ENCODE measurements at regions not wholly inside any gene's neighbourhood (a gene's known extent, or its start where the extent isn't known, plus 50 kb on each side); places are given as distances from the start of the nearest gene placed in this dataset.
"Not testable (repeated sequence)": the region's sequence is repeated elsewhere in the genome, so short reads cannot be mapped to it uniquely, and the experiment has no call there.

DNA sequence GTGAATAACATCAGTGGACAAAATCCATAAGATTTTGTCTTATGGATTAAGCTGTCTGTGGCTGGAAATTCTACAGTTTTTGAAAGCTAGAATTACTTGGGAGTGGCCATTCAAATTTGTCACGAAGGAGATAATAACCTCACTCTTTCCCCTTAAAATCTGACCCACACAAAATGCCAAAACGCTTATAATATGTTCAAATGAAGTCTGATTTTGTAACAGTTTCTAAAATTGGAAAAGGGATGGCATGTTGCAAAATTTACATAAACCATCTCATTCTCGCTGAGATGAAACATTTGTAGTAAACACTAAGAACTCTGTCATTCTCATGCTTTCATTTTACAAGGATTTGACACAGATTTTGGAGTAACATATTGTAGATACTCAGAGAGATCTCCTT, 112.7 kb downstream of the GJA1 start:
- DNase-seq (ENCODE audit: low spot score) = no peak

DNA sequence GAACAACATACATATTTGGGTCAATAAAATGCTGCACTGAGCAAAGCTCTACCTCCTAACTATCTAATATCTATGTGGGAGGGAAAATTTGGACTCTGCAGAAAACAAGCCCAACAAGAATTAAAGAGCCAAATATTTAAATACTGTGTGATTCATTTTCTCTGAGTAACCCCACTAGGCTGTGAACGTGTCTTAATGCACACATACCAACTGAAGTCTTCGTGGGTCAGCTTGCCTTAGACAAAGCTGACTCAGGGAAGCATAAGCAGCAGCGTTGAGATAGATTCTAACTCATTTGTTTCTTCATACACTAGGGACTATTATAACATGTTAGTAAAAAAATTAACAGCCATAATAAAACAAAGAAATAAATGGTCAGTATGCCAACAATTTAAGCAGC, 114.3 kb downstream of the GJA1 start:
- DNase-seq (ENCODE audit: low spot score) = no peak

DNA sequence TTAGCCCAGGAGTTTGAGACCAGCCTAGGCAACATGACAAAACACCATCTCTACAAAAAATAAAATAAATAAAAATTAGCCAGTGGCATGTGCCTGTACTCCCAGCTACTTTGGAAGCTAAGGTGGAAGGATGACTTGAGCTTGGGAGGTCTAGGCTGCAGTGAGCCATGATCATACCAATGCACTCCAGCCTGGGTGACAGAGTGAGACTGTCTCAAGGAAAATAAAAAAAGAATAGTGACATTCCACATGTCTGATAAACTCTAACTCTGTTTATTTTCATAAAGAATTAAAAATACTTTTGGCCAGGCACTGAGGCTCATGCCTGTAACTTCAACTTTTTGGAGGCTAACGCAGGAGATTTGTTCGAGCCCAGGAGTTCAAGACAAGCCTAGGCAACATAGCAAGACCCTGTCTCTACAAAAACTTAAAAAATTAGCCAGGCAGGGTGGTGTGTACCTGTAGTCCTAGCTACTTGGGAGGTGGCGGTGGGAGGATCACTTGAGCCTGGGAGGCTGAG, 115.1 kb downstream of the GJA1 start:
- DNase-seq (ENCODE audit: low spot score) = no peak

DNA sequence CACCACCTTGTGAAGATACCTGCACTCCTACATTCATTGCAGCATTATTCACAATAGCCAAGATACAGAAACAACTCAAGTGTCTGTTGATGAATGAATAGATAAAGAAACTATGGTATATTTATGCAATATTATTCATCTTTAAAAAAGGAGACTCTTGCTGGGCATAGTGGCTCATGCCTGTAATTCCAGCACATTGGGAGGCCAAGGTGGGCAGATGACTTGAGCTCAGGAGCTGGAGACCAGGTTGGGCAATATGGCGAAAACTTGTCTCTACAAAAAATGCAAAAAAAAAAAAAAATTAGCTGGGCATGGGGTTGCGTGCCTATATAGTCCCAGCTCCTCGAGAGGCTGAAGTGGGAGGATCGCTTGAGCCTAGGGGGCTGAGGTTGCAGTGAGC, 119.8 kb downstream of the GJA1 start:
- no peak for DNase-seq (ENCODE audit: low spot score)

DNA sequence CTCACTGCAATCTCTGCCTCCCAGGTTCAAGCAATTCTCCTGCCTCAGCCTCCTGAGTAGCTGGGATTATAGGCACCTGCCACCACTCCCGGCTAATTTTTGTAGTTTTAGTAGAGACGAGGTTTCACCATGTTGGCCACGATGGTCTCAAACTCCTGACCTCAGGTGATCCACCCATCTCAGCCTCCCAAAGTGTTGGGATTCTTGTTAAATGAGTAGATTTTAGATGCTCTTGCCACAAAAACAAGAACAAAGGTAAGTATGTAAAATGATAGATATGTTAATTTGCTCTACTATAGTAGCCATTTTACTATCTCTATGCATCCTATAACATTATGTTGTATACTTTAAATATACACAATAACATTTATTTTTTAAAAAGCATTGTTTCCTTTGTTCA, 120.7 kb downstream of the GJA1 start:
- not testable (repeated sequence) for DNase-seq (ENCODE audit: low spot score)

DNA sequence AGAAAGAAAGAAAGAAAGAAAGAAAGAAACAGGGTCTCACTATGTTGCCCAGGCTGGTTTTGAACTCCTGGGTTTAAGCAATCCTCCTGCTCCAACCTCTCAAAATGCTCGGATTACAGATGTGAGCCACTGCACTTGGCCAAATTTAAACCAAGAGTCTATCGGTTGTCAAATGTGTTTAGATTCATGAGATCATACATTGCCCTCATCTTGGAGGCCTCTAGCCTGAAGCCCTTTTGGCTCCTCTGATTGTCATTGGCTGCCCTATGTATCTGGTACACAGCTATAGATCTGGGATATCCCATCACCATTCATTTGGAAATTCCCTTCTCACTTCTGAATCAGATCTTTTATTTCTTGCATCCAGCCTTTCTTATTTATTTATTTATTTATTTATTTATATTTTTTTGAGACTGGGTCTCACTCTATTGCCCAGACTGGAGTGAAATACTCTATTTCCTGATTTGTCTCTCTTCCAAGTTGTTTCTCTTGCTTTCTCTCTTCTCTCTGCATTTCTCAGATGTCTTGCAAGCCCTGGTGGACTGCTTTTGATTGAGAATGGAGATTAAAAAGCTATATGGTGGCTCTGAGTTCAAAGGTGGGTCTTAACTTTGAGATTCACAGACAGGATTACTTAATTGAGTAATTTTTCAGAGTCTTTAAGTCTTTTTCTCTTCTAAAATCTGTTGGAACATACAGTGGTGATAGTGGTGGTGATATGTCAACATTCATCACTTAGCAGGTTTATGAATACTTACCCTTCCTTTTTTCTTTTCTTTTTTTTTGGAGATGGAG, 121.9 kb downstream of the GJA1 start:
- no peak for DNase-seq (ENCODE audit: low spot score)

DNA sequence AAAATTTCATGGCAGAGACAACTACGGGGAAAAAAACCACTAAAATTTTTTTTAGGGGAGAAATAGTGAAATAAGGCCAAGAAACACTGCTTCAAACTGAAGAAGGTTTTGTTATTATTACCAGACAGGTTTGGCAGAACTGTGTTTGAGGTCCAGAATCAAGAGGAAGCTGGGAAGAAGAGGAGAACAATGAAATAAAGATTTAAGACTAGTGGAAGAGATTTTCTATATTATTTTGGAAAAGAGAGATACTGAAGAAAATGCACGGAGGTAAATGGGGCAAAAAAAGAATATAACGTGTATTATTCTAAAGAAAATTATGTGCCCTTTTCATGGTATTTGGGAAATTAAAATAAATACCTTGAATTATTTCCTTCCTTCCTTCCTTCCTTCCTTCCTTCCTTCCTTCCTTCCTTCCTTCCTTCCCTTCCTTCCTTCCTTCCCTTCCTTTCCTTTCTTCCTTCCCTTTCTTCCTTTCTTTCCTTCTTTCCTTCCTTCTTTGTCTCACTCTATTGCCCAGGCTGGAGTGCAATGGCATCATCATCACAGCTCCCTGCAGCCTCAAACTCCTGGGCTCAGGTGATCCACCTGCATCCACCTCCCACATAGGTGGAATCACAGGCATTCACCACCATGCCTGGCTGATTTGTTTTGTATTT, 124.3 kb downstream of the GJA1 start:
- no peak for DNase-seq (ENCODE audit: low spot score)

DNA sequence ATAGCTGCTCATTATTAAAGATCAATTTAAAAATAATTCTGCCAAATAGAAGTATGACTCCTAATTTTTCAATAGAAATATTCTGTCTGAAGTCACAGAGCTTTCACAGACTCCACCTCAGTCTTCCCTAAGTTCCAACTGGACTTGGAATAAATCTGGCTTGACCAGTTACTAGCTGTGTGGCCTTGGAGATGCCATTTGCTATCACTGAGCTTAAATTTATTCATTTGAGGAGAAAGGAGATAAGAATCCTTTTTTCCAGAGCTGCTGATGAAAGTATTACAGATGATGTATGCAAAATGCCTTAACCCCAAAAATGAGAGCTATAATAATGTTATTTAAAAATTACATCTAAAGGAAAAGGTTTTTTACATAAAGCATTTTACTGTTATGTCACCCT, 125.0 kb downstream of the GJA1 start:
- no peak for DNase-seq (ENCODE audit: low spot score)

DNA sequence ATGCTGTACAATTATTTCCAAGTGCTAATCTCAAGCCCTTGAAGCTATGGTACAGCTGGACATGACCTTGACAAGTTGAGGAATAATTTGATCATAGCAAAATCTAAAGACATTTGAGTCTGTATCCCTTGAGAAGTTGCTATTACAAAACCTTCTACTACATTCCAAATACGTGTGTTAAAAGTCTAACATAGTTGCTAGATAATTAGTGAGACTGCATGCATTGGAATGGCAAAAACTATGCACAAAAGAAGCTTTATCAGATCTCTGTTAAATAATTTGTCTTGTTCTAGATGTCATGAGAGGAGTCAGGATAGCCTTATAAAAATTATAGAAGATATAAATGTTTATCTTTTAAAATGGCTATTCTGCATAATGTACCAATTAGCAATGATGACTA, 127.8 kb downstream of the GJA1 start:
- DNase-seq (ENCODE audit: low spot score) = no peak

DNA sequence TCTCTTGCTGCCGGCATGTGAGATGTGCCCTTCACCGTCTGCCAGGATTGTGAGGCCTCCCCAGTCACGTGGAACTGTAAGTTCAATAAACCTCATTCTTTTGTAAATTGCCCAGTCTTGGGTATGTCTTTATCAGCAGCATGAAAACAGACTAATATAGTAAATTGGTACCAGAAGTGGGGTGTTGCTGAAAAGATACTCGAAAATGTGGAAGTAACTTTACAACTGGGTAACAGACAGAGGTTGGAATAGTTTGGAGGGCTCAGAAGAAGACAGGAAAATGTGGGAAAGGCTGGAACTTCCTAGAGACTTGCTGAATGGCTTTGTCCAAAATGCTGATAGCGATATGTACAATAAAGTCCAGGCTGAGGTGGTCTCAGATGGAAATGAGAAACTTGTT, 129.1 kb downstream of the GJA1 start:
- DNase-seq (ENCODE audit: low spot score) = not testable (repeated sequence)

DNA sequence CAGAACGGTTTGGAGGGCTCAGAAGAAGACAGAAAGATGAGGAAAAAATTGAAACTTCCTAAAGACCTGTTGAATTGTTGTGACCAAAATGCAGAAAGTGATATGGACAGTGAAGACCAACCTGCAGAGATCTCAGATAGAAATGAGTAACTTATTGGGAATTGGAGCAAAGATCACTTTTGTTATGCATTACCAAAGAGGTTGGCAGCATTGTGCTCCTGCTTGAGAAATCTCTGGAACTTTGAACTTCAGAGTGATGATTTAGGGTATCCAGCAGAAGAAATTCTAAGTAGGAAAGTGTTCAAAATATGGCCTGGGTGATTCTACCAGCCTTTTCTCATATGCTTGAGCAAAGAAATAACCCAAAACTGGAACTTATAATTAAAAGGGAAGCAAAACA, 136.0 kb downstream of the GJA1 start:
- DNase-seq (ENCODE audit: low spot score) = no peak

DNA sequence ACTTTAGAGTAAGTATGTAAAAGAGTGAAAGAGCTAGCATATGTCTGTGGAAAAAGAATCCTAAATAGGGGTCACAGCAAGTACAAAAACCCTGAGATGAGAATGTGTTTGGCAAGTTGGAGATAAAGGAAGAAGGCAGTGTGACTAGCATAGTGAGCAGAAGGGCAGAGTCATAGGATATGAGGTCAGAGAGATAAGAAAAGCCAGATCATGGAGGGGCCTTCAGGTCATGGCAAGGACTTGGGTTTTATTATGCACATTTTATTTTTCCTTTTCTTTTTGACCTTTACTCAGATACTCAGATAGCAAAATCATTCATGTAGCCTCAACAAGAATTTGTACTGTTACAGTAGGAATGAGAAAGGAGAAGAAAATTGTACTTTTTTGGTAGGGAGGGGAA, 138.0 kb downstream of the GJA1 start:
- DNase-seq (ENCODE audit: low spot score) = peak; percentile 48

DNA sequence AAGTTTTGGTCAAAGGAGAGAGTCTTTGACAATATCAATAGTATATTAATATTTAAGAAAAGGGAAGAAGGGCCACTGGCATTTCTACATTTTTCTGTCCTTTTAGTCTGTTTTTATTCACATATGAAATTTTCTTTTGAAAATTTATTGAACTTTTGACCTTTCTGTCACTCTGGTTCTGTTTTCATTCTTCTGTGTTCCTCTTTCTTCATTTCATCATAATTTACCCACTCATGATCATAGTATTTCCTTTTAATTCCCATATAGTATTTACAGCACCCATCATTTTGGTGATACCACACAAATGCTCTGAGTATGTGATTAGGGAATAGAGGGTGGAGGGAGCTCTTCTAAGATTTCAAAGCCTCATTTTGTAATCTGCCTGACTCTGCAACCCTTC, 142.8 kb downstream of the GJA1 start:
- no peak for DNase-seq (ENCODE audit: low spot score)

DNA sequence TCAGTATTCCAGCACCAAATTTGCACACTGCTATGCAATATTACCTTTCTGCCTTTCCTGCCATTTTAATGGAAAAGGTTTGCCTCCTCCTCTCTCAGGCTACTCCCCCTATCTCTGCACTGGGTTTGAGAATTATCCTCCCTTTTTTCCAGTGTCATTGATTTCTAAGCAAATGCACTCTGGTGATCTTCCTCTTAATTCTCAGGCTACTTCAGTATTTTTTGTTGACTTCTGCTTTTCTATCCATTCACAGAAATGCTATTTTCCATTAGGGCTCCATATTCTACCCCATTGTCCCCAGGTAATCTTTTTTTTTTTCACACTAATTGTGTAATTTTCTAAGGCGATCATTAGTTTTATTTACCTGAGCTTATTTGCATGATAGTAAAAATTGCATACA, 144.0 kb downstream of the GJA1 start:
- no peak for DNase-seq (ENCODE audit: low spot score)

DNA sequence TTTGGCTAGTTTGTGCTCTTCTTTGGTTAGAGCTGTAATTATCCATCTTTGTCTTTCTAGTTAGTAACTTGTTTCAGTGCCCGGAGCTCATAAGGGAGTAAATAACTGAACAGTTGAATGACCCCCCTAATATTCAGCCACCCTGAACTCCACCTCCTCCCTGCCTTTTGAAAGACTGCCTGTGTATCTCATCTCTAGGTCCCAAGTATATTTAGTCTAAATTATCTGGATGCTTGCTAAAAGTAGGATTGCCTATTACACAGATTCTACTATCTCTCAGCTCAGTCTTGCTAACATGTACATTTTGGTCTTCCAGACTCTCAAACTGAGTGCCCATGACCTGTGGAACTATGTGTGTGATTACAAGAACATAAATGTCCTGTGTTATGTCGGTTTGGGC, 145.9 kb downstream of the GJA1 start:
- no peak for DNase-seq (ENCODE audit: low spot score)

DNA sequence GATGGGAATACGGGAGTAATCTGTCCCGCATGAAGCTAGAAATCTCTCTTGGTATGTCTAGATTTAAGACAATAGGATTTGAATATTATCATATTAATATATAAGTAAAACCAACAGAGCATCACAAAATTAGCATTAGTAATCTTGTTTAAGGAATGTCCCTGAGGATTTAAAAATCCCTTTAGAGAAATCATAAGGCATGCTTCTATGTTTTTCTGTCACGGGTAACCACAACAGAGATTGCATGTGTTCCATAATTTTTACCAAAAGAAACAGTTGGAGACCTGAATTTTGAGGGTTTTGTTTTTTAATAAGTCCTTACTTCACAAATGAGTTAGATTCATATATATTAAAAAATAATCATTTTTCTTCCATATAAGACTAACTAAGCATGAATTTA, 146.8 kb downstream of the GJA1 start:
- no peak for DNase-seq (ENCODE audit: low spot score)

DNA sequence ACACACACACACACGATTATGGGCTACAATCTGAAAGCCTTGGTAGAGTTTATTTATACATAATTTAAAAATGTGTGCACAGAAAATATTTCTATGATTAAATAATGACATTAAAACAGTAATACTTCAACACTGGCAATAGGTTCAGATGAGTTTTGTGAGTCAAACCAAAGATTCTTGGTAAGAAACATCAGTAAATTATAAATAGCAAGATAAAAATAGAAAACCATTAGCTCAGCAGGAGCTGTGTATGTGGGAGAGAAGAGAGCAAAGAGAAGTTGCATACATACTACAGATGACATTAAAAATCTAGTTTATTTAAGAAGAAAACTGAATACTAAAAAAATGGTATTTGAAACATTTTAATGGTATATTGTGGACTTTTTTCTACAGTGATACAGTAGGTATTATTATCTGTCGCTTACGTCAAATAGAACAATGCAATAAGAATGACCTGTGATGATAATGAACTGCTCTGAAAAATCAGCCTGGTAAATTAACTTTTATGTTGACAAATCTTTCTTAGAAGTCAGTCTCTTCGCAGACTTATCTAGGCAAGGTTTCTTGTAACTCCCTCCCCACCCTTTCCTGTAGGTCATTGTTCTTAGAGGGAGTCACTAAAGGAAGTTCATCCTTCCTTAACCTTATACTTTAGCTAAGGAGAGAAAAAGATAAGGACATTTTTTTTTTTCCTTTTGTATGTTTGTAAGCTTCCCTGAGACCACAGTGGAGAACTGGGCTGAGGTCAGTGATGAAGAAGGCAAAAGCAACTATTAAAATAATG, 149.3 kb downstream of the GJA1 start:
- DNase-seq (ENCODE audit: low spot score) = peak; percentile 33

DNA sequence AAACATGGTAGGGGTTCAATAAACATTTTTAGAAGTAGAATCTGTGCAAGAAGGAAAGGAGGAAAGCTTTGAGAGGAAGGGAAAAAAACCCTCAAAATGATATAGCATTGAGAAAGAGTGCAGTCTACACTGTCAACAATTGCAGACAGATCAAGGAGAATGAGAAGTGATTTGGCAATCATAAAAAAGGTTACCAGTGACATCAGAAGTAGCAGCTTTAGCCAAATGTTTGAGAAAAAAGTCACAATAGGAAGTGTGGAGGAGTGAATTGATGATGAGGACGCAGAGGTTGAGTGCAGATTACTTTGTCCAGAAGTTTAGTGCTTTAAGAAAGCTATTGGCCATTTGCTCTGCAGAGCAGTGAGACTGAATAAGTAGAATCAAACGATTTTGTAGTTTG, 155.0 kb downstream of the GJA1 start:
- no peak for DNase-seq (ENCODE audit: low spot score)

DNA sequence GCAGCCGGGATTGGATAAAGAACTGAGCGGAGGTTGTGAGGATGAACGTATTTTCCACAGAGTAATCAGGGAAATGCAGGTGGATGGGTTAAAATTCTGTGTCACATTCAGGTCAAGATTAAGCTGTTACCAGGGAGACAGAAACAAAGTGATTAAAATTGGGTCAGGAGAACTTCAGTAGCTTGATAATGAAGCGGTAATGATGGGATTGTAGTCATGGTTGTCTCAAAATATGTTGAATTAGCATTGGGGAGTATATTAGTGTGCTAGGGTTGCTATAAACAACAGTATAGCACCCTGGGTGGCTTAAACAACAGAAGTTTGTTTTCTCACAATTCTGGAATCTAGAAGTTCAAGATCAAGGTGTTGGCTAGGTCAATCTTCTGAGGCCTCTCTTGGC, 155.5 kb downstream of the GJA1 start:
- no peak for DNase-seq (ENCODE audit: low spot score)

DNA sequence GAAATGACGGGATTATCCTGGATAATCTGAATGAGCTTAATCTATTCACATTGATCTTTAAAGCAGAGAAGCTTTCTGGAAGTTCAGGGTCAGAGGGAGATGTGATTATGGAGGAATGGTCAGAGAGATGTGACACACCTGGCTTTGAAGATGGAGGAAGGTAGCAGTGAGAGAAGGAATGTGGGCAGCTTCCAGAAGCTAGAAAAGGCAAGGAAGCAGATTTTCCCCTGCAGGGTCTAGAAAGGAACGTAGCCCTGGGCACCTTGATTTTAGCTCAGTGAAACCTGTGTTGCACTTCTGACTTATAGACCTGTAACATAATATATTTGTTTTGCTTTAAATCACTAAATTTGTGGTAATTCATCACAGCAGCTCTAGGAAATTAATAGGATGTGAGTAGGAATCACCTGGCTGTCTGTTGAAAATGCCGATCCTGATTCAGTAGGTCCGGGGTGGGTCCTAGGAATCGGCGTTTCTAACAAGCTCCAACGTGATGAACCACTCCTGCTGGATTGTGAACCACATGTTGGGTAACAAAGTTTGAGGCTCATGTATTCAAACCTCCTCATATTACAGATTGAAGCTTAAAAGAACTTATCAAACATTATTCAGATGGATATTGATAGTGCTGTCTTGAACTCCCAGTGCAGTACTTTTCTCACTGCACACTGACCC, 157.0 kb downstream of the GJA1 start:
- no peak for DNase-seq (ENCODE audit: low spot score)

DNA sequence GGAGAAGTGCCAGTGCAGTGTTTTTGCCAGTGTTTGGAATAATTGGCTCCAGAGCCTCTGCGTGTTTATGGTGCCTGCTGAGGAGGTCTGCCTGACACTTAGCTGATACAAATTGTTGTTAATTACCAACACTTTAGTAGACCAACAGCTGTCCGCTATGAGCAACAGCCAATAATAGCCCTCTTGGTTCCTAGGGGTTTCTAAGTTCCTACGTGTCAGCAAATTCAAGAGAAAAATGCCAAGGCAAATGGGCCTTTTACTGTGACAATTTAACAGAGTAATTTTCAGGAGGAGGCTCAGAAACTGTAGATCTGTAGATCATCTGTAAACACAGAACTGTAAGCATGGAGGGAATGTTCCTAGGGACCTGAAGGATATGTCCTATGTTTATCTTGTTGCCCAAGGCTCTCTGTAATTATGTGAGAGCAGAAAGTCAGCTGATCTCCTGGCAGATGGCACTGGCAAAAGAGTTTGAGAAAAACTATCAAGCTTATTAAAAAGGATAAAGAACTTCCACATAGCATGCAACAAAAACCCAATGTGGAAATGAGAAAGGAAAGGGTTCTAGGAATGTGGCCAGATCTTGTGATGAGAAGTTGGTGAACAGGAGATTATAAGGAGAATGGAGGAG, 157.7 kb downstream of the GJA1 start:
- DNase-seq (ENCODE audit: low spot score) = no peak

DNA sequence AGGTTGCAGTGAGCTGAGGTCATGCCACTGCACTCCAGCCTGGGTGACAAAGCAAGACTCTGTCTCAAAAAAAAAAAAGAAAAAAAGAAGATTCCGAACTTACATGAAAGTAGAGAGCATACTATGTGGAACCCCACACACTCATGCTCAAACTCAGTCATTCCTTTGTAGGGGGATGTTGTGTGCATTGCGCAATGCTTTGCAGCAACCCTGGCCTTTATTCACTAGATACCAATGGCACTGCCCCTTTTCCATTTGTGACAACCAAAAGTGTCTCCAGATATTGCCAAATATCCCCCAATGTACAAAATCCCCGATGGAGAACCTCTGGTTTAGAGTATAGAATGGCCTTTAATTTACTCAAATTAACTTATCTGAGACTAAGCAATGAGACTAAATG, 158.6 kb downstream of the GJA1 start:
- no peak for DNase-seq (ENCODE audit: low spot score)

Data from kidney capillary endothelial cell (primary cell).